Stomach (tissue), 4 donors: ENCODE measurements at regions not wholly inside any gene's neighbourhood (a gene's known extent, or its start where the extent isn't known, plus 50 kb on each side); places are given as distances from the start of the nearest gene placed in this dataset.

Experiments
- CTCF ChIP-seq, 7 experiments: fragments of 450-650 bp in 4 of 7; fragments of 200-600 bp in 3 of 7; sonication (generic) in 3 of 7; IDR thresholded peaks; one replicate each; pipeline ENCODE4 v1.5.1; 2016 to 2019; ENCODE audit warnings: antibody characterized with exemption in 7 of 7, control low read depth in 2 of 7, mild to moderate bottlenecking in 1 of 7
- POLR2A ChIP-seq, 4 donors: fragments of 450-650 bp; IDR thresholded peaks; one replicate each; pipeline ENCODE4 v1.6.1; 2016; ENCODE audit warnings: antibody characterized with exemption in 4 of 4, control low read depth in 2 of 4, mild to moderate bottlenecking in 1 of 4, moderate library complexity in 1 of 4

GRCh38 chr7:81865754-81866153 is 95.9 kb upstream of the HGF start:
- TF ChIP-seq CTCF (IDR thresholded peaks at IDR 0.05) (no peak), POLR2A (IDR thresholded peaks at IDR 0.05) (no peak)
